Activated T-cell treated with anti-CD3 and anti-CD28 coated beads for 24 hours (primary cell): ENCODE measurements at regions not wholly inside any gene's neighbourhood (a gene's known extent, or its start where the extent isn't known, plus 50 kb on each side); places are given as distances from the start of the nearest gene placed in this dataset.

Experiments used
- DNase-seq: peaks from one replicate; pipeline ENCODE4 v3.0.0-alpha.2; 2020; ENCODE audit warnings: low read depth

- DNase-seq = no peak
These were observed 103.8 kb upstream of the LEF1 start for GRCh38 chr4:108272561-108272960.

GRCh38 chr4:108272046-108272445 is 103.3 kb upstream of the LEF1 start:
- no peak for DNase-seq

GRCh38 chr4:108270466-108271450 is 102.0 kb upstream of the LEF1 start:
- DNase-seq = no peak

GRCh38 chr4:108264693-108265092 is 96.0 kb upstream of the LEF1 start:
- DNase-seq = no peak

- no peak for DNase-seq
These were observed 94.3 kb upstream of the LEF1 start for GRCh38 chr4:108263057-108263456.

DNA sequence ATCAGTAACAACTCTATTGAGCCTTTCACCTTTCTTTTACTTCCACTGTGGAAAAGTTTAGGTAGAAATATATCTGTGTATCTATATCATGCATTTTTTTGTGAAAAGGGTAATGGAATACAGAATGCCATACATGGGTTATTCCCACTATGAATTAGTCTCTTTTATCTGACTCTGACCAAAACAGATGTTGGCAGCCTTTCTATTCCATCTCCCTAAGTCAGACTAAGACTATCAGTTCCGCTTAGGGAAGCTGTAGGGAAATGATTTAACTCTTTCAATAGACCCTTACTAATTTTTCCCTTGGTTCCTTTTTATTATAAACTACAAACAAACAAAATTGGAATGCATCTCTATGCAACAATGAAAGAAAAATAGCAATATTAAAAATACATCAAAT is 92.3 kb upstream of the LEF1 start:
- DNase-seq = no peak

DNA sequence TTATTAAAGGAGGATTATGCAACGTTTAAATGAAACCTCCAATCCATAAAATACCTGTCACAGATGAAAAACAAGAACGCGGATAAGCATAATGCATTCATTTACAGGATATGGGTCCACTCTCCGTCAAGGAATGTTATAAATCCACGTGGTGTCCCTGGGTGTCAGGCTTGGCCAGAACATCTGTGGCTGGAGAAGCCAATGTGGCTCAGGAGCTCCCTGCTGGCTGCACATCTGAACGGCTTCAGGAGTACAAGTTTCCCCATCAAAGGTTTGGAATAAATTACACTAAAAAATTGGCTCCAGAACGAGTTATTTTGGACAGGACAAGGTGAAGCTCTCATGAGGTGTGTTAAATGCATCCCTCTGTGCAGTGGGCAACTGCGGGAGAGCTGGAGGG is 87.8 kb upstream of the LEF1 start:
- no peak for DNase-seq

- no peak for DNase-seq
These were observed 86.5 kb upstream of the LEF1 start for GRCh38 chr4:108255203-108255747.

GRCh38 chr4:108249397-108249796 is 80.7 kb upstream of the LEF1 start:
- DNase-seq = no peak

DNA sequence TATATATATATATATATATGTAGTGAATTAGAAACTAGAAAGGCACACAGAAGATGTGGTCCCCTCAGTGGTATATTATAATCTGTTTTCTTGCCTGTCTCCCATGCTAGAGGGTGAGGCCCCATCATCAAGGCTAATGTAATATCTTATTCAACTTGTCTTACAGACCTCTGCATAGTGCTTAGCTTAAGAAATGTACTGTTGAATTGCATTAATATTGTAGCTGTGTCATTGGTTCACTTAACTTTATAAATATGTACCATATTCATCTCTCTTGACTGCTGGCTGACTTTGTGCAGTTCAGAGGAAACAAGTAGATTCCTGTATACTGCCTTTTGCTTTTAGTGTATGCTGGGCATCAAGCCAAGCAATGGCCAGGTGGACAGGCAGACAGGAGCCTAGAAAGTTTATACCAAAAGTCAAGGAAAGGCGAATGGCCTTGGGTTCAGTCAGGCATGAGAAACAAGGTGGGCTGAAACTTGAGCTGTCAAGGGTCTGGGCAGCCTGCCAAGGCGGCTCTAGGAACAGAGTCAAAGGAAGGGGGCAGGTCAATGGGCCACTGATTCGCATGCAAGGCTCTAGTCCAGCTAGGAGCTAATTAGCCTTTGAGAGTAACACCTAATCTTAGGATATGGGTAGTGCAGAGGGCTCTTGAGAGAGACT is 78.8 kb upstream of the LEF1 start:
- DNase-seq = no peak

- DNase-seq = no peak
These were observed 75.9 kb upstream of the LEF1 start for GRCh38 chr4:108244606-108245005.

DNA sequence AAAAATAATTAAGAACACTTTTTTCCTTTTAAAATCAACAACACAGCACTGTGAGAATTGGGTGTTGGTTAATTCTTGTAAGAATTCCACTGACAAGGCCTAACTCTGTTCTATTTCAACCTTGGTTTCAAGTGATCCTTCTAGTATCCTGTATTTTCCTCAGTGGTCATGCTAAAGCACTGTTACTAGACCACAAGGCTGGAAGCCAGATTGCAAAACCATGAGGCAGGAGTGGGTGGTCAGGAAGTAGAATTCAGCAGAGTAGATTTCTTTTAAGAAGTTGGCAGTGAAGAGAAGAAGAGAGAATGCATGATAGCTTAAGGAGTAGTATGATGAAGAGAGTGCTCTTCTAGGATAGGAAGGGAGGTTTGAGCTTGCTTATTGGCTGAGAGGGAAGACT is 71.6 kb upstream of the LEF1 start:
- no peak for DNase-seq

- DNase-seq = no peak
These were observed 69.0 kb upstream of the LEF1 start for GRCh38 chr4:108237693-108238092.

DNA sequence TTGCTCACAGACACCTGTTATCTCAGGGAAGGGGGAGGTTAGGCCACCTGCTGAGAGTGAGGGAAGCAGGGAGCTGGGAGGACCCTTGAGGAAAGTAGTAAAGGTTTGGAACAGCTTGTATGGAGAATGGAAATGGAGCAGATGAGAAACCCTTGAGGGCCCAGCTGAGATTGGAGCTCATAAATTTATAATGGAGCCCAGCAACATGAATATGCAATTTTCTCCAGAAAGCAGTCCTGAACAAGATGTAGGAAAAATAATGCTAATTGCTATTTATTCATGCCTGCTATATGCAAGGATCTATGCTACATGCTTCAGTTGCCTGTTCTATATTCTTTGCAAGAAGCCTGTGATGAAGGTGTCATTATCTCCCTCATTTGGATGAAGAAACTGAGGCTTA is 67.5 kb upstream of the LEF1 start:
- no peak for DNase-seq

GRCh38 chr4:108227923-108228322 is 59.2 kb upstream of the LEF1 start:
- DNase-seq = no peak

DNA sequence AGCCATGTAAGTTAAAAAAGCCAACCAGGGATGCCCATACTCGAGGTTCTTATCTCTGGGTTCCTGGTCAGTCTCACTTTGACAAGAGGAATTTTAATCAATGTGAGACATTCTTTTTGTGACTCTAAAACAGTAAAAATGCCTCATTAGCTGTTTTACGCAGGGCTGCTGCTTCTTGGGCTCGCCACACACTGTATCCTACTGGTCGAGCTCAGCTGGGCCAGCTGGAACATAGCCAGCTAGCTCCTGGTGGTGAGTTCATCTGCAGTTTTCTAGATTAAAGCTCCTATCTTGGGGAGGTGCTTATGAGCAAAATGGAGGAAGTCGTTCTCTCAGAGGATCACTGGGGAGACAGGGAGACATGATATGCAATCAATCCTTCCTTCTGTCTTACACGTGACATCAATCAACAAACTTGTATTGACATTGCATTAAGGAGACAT is 55.9 kb upstream of the LEF1 start:
- DNase-seq = no peak

- no peak for DNase-seq
These were observed 54.6 kb upstream of the LEF1 start for GRCh38 chr4:108223313-108223712.

GRCh38 chr4:108219998-108220397 is 51.3 kb upstream of the LEF1 start:
- DNase-seq = no peak
